ENCODE measurements at regions not wholly inside any gene's neighbourhood (a gene's known extent, or its start where the extent isn't known, plus 50 kb on each side); places are given as distances from the start of the nearest gene placed in this dataset.

- TF ChIP-seq CTCF (IDR thresholded peaks at IDR 0.05) (no peak), POLR2A (IDR thresholded peaks at IDR 0.05) (no peak)
These were observed 300.7 kb downstream of the SP3 start for GRCh38 chr2:173664513-173664910.
